KMS-11 (cell line): ENCODE measurements at regions not wholly inside any gene's neighbourhood (a gene's known extent, or its start where the extent isn't known, plus 50 kb on each side); places are given as distances from the start of the nearest gene placed in this dataset.

Experiments used
- H2AFZ ChIP-seq: fragments of 200-600 bp; sonication (generic); 2 replicates; pipeline ENCODE4 v1.6.1; 2016; ENCODE audit warnings: antibody characterized with exemption, mixed run types, low read depth
- H3K27ac ChIP-seq: fragments of 200-600 bp; sonication (generic); 2 replicates; pipeline ENCODE4 v1.6.1; 2016; ENCODE audit warnings: mild to moderate bottlenecking, mixed run types
- H3K27me3 ChIP-seq: fragments of 200-600 bp; sonication (generic); 2 replicates; pipeline ENCODE4 v1.6.1; 2017; ENCODE audit warnings: mild to moderate bottlenecking, low read depth, mixed run types, moderate library complexity; ENCODE audit not compliant: insufficient read depth
- H3K36me3 ChIP-seq: fragments of 200-600 bp; sonication (generic); 2 replicates; pipeline ENCODE4 v1.6.1; 2017; ENCODE audit warnings: mild to moderate bottlenecking, mixed run types; ENCODE audit not compliant: insufficient read depth
- H3K4me1 ChIP-seq: fragments of 200-600 bp; sonication (generic); 2 replicates; pipeline ENCODE4 v1.6.1; 2016; ENCODE audit warnings: mild to moderate bottlenecking, low read depth, mixed run types; ENCODE audit not compliant: poor library complexity, severe bottlenecking
- H3K4me2 ChIP-seq: fragments of 200-600 bp; sonication (generic); 2 replicates; pipeline ENCODE4 v1.7.0; 2016; ENCODE audit warnings: mild to moderate bottlenecking, mixed run types
- H3K4me3 ChIP-seq: fragments of 200-600 bp; sonication (generic); IDR thresholded peaks from 2 replicates; pipeline ENCODE4 v1.6.1; 2017; ENCODE audit warnings: low read depth, low read length, mixed read lengths; ENCODE audit not compliant: insufficient read depth
- H3K79me2 ChIP-seq: fragments of 200-600 bp; sonication (generic); 2 replicates; pipeline ENCODE4 v1.6.1; 2016; ENCODE audit warnings: low read depth, mixed run types; ENCODE audit not compliant: insufficient read depth
- H3K9ac ChIP-seq: fragments of 200-600 bp; sonication (generic); 2 replicates; pipeline ENCODE4 v1.6.1; 2016; ENCODE audit warnings: mild to moderate bottlenecking, mixed run types
- H4K20me1 ChIP-seq: fragments of 200-600 bp; sonication (generic); 2 replicates; pipeline ENCODE4 v1.6.1; 2016; ENCODE audit warnings: mild to moderate bottlenecking, mixed run types; ENCODE audit not compliant: insufficient read depth
- CTCF ChIP-seq: fragments of 200-600 bp; sonication (generic); conservative IDR thresholded peaks from 2 replicates; pipeline ENCODE4 v1.6.1; 2017; ENCODE audit warnings: low read depth, mild to moderate bottlenecking, antibody characterized with exemption, low read length, moderate library complexity, mixed read lengths

DNA sequence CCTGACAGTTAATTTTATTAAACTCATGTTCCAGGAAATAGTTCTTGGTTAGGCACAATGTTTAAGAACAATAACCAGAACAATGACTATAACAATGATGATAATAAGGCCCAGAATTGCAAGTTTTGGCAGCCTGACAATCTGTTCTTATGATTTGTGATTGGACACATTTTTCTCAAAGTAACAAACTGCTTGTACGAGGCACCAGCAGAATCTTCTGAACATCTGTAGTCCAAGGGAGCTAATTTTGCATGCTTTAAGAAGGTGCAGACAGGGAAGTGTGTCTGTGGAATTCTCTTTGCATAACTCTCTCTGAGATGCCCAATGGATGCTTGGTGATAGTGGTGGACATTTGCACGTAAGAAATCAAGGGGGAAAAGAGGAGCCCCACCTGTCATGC is 709.3 kb downstream of the SLC4A3 start:
- no peaks in the 10 kb centered on the region for H3K4me1 ChIP-seq
- H3K79me2 ChIP-seq, result no peaks in the 10 kb centered on the region
- no peaks in the 10 kb centered on the region for H3K27me3 ChIP-seq
- no peak overlapping the region for H2AFZ ChIP-seq
- no peaks in the 10 kb centered on the region for H3K36me3 ChIP-seq
- no peak overlapping the region for H3K4me2 ChIP-seq
- no peak overlapping the region for H3K9ac ChIP-seq
- no peak overlapping the region for H3K27ac ChIP-seq
- no peaks in the 10 kb centered on the region for H4K20me1 ChIP-seq
- TF ChIP-seq CTCF, result no peak
- H3K4me3 ChIP-seq, result no peak overlapping the region

- no peaks in the 10 kb centered on the region for H3K27me3 ChIP-seq
- TF ChIP-seq CTCF, result no peak
- H2AFZ ChIP-seq, result no peak overlapping the region
- H4K20me1 ChIP-seq, result no peaks in the 10 kb centered on the region
- H3K4me2 ChIP-seq, result no peak overlapping the region
- no peaks in the 10 kb centered on the region for H3K79me2 ChIP-seq
- no peak overlapping the region for H3K27ac ChIP-seq
- no peak overlapping the region for H3K9ac ChIP-seq
- no peaks in the 10 kb centered on the region for H3K4me1 ChIP-seq
- no peaks in the 10 kb centered on the region for H3K36me3 ChIP-seq
- H3K4me3 ChIP-seq, result no peak overlapping the region
These were observed 710.4 kb downstream of the SLC4A3 start for GRCh38 chr2:220337611-220338440.

- Histone ChIP-seq H3K27me3 (no peaks in the 10 kb centered on the region), H3K4me1 (no peaks in the 10 kb centered on the region), H3K9ac (no peak overlapping the region), H3K27ac (no peak overlapping the region), H3K4me2 (no peak overlapping the region), H3K4me3 (no peak overlapping the region), H2AFZ (no peak overlapping the region), H4K20me1 (no peaks in the 10 kb centered on the region), H3K79me2 (no peaks in the 10 kb centered on the region), H3K36me3 (no peaks in the 10 kb centered on the region)
- TF ChIP-seq CTCF, result no peak
These were observed 713.6 kb downstream of the SLC4A3 start for GRCh38 chr2:220341014-220341413.

DNA sequence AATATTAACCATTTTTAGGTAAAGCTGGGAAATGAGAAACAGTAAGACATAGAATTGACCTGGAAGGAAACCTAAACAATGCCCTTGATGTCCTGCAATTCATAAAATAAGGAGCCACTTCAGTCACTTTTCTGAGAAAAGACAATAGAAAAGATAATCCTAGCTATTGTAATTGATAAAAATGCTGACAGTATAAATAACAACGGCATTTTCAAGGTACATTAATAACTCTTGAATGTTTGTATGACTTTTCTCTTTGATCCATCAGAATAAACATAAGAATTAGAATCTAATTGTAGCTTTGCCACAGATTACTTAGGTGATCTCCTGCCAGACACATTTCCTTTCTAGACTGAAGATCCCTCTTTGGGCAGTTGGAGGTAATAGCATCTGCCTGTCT is 719.5 kb downstream of the SLC4A3 start:
- no peak overlapping the region for H3K4me3 ChIP-seq
- no peak overlapping the region for H3K9ac ChIP-seq
- TF ChIP-seq CTCF, result no peak
- H3K4me2 ChIP-seq, result no peak overlapping the region
- H2AFZ ChIP-seq, result no peak overlapping the region
- H4K20me1 ChIP-seq, result no peaks in the 10 kb centered on the region
- no peaks in the 10 kb centered on the region for H3K36me3 ChIP-seq
- H3K27me3 ChIP-seq, result no peaks in the 10 kb centered on the region
- no peaks in the 10 kb centered on the region for H3K79me2 ChIP-seq
- no peak overlapping the region for H3K27ac ChIP-seq
- no peaks in the 10 kb centered on the region for H3K4me1 ChIP-seq
